Lung (tissue), 11 donors: ENCODE measurements at regions not wholly inside any gene's neighbourhood (a gene's known extent, or its start where the extent isn't known, plus 50 kb on each side); places are given as distances from the start of the nearest gene placed in this dataset.

Experiments
- ATAC-seq: fragments of 200-7000 bp; cut with Tn5 transposase; one replicate; pipeline ENCODE4 v1.9.1; 2020; ENCODE audit warnings: moderate number of reproducible peaks; ENCODE audit not compliant: insufficient read depth, low FRiP score
- DNase-seq, 3 donors: peaks; one replicate each; pipeline ENCODE4 v3.0.0-alpha.2; 2013 to 2017
- H3K27ac ChIP-seq, 2 donors: one replicate each; pipeline ENCODE4 v1.5.1; 2013; ENCODE audit warnings: mild to moderate bottlenecking in 2 of 2, moderate library complexity in 2 of 2, control low read depth in 1 of 2, inconsistent platforms in 1 of 2, low read depth in 1 of 2, low read length in 1 of 2
- H3K27me3 ChIP-seq, 3 donors: one replicate each; pipeline ENCODE4 v1.5.1; 2013; ENCODE audit warnings: low read length in 2 of 3; ENCODE audit not compliant: control insufficient read depth in 3 of 3, insufficient read depth in 3 of 3
- H3K36me3 ChIP-seq, 4 donors: one replicate each; pipeline ENCODE4 v1.5.1; 2013; ENCODE audit warnings: low read length in 4 of 4, mild to moderate bottlenecking in 1 of 4, moderate library complexity in 1 of 4; ENCODE audit not compliant: control insufficient read depth in 4 of 4, insufficient read depth in 4 of 4
- H3K4me1 ChIP-seq, 5 donors: one replicate each; pipeline ENCODE4 v1.5.1; 2013; ENCODE audit warnings: low read length in 5 of 5, mild to moderate bottlenecking in 2 of 5, moderate library complexity in 1 of 5; ENCODE audit not compliant: control insufficient read depth in 5 of 5, insufficient read depth in 5 of 5
- H3K4me3 ChIP-seq: one replicate; pipeline ENCODE4 v1.5.1; 2013; ENCODE audit warnings: mild to moderate bottlenecking, control low read depth, moderate library complexity
- H3K9ac ChIP-seq, 2 donors: one replicate each; pipeline ENCODE4 v1.5.1; 2013; ENCODE audit warnings: low read length in 2 of 2, control low read depth in 1 of 2; ENCODE audit not compliant: insufficient read depth in 1 of 2
- H3K9me3 ChIP-seq, 4 donors: one replicate each; pipeline ENCODE4 v1.5.1; 2013; ENCODE audit warnings: low read length in 3 of 4, mild to moderate bottlenecking in 1 of 4, moderate library complexity in 1 of 4; ENCODE audit not compliant: control insufficient read depth in 4 of 4, insufficient read depth in 3 of 4
- CTCF ChIP-seq: IDR thresholded peaks from 2 replicates; pipeline ENCODE4 v1.5.1; 2012; ENCODE audit warnings: mild to moderate bottlenecking; ENCODE audit errors: control extremely low read depth, extremely low read depth
- WGBS, 2 donors: extraction: QIAGEN DNeasy Blood & Tissue Kit; methylation state at CpG; one replicate each; pipeline ENCODE4 v1.1.7; 2013; 5-methylcytosine and 5-hydroxymethylcytosine counted together
- donor health status: control.
- donor health status: control.
- donor health status: Bipolar disorder and iron deficiency.
- donor health status: healthy.
- donor health status: DM: yes; HTN: yes; CAD: no.

- Histone ChIP-seq H3K27me3 (no peaks in the 10 kb centered on the region), H3K4me1 (no peaks in the 10 kb centered on the region), H3K27ac (no peak overlapping the region), H3K36me3 (no peaks in the 10 kb centered on the region), H3K9ac (no peak overlapping the region), H3K4me3 (no peak overlapping the region), H3K9me3 (peaks cover 0 to 4% (median 0%) of the 10 kb centered on the region in 4 donors)
- DNase-seq (no peak), ATAC-seq (no peak)
- WGBS, 2 donors = 95 to 96% methylated on average over 4 of the region's 4 CpGs
- TF ChIP-seq CTCF = no peak
Measured at GRCh38 chr16:63745456-63745855, 1376.4 kb downstream of the CDH11 start.

GRCh38 chr16:63744077-63744874, 1377.6 kb downstream of the CDH11 start:
- ATAC-seq = no peak
- DNase-seq = no peak
- H3K4me3 ChIP-seq = no peak overlapping the region
- H3K36me3 ChIP-seq = no peaks in the 10 kb centered on the region
- no peak overlapping the region for H3K27ac ChIP-seq
- H3K4me1 ChIP-seq = no peaks in the 10 kb centered on the region
- H3K9ac ChIP-seq = no peak overlapping the region
- WGBS, 2 donors = 90 to 92% methylated on average over 13 of the region's 13 CpGs
- no peak for TF ChIP-seq CTCF
- no peaks in the 10 kb centered on the region for H3K27me3 ChIP-seq
- peaks cover 0 to 4% (median 0%) of the 10 kb centered on the region in 4 donors for H3K9me3 ChIP-seq

- Histone ChIP-seq H3K27me3 (no peaks in the 10 kb centered on the region), H3K4me1 (no peaks in the 10 kb centered on the region), H3K9ac (no peak overlapping the region), H3K36me3 (no peaks in the 10 kb centered on the region), H3K27ac (no peak overlapping the region), H3K9me3 (peaks cover 0 to 4% (median 0%) of the 10 kb centered on the region in 4 donors), H3K4me3 (no peak overlapping the region)
- ATAC-seq = no peak
- DNase-seq = no peak
- no peak for TF ChIP-seq CTCF
Measured at GRCh38 chr16:63742150-63742549, 1379.7 kb downstream of the CDH11 start.

- Histone ChIP-seq H3K36me3 (no peaks in the 10 kb centered on the region), H3K4me1 (no peaks in the 10 kb centered on the region), H3K9me3 (no peaks in the 10 kb centered on the region), H3K27me3 (no peaks in the 10 kb centered on the region), H3K4me3 (no peak overlapping the region), H3K9ac (no peak overlapping the region), H3K27ac (no peak overlapping the region)
- ATAC-seq = no peak
- no peak for TF ChIP-seq CTCF
- DNase-seq = no peak
Measured at GRCh38 chr16:63737633-63738032, 1384.2 kb downstream of the CDH11 start.
